HG03460 (cell line): ENCODE measurements at regions not wholly inside any gene's neighbourhood (a gene's known extent, or its start where the extent isn't known, plus 50 kb on each side); places are given as distances from the start of the nearest gene placed in this dataset.

Experiments
- ATAC-seq: cut with Tn5 transposase; IDR thresholded peaks from one replicate; pipeline ENCODE4 v1.9.1; 2021; ENCODE audit not compliant: unreplicated experiment

DNA sequence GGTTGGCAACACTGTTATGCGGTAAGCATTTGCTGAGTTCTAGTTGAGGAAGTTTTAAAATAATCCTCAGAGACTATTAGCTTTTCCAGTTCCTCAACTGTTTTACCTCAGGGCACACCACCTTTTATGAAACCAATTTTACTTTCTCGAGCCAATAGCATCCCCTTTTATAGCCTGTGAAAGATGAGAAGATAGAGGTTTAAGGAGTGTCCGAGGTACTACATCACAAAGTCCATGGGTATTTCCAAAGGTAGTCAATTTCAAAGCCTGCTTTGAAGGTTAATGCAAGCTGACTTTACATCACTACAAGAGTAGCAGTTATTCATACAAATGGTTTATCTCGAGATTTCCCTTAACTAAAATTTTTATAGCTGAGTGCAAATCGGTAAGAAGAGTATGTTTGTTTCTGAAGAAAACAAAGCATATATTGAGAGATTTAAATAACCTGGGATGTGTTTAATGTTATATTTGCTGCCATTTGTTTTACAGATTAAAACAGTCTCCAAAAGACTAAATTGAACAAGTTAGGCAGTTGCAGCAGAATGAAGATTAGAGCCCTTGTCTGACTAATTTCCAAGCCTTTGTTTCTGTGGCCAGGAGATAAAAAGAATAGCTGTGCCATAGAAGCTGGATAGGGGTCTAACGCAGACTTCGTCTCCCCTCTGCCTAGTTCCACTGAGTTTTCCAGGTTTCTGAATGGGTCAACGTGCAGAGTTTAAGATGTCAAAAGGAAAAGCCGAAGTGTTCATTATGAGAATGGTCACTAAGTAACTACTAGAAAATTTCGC, 74.7 kb upstream of the TRPC4 start:
- ATAC-seq = no peak

DNA sequence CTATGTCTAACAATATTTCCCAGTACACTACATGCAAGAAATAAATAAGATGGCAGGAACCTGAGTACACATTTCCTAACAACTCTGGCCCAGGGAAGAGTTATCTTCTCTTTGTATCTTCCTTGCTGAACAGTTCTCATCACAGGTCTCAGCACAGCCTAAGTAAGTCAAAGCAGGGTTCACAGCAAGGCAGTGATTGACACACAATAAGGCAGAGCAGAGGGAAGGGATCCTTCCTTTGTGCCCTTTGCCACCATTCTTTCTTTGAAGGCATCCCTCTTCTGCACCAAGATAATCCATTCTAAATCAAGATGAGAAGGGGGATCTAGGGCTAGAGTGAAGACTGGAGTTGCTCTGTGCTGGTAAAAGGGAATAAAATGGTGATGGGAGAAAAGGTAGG, 73.4 kb upstream of the TRPC4 start:
- no peak for ATAC-seq

DNA sequence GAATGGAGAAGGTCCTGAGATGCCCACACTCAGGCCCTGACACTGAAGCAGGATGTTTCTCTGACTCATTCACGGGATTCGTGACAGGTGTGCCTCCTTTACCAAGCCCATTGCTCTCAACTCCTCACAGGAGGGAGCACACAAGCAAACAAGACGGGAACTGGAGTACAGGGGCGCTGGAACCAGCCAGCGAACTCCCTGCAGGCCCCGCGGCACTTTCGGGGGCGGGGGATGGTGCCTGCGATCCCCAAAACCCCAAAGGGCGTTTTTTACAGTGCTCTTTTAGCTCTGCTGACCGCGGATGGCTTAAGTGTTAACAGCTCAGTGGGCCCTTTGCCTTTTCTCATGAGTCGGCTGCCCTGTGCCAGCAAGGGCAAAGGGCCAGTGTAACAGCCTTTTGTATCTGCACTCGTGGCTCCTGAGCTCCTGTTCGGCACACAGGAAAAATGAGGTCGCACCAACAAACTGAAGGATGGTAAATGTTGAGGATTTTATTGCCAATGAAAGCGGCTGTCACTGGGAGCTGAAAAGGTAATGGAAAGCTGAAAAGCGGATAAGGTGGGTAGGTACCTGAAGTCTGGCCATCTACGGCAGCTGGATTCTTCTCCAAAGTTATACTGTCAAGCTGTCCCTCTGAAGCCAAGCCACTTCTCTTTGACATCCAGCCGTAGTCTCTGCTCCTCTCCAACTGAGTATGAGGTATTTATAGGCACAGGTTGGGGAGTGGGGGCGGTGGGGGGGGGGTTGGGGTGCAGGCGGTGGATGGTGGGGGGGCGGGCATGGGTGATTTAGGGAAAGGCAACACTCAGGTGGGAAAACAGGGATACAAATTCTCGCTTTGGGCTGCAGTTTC, 65.0 kb upstream of the TRPC4 start:
- ATAC-seq = no peak

DNA sequence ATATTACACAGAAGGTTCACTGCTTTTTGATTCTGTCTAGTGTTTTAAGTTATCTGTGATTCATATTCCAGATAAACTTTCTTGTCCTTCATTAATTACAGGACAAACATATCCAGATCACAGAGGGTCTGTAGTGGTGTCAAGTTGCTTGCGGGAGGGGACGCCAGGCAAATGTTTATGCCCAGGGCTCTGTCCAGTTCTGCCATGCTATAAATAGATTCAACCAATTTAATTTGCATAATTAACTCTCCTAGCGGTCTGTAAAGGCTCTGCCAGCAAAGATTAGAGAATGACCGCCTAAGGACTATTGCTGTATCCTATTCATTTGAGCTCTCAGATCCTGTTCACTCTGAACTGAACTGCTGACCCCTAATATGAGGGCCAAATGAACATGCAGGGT, 59.7 kb upstream of the TRPC4 start:
- no peak for ATAC-seq

DNA sequence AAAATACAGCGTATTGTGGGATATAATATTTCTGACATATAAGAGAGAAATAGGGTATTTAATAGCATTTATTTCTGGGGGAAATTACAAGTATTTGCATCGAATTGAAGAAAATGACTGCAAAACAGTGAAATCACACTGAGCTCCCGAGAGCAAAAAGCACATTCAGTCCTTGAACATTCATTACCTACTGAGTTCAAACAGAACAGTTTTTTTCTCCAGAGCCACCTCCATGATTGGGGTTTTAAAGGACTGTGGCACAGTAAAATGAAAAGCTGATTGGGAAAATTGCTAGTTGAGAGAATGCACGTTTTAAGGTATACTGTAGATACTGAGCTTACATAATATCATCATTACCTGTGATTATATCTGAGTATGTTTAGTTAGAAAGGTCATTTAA, 58.0 kb upstream of the TRPC4 start:
- ATAC-seq = no peak

DNA sequence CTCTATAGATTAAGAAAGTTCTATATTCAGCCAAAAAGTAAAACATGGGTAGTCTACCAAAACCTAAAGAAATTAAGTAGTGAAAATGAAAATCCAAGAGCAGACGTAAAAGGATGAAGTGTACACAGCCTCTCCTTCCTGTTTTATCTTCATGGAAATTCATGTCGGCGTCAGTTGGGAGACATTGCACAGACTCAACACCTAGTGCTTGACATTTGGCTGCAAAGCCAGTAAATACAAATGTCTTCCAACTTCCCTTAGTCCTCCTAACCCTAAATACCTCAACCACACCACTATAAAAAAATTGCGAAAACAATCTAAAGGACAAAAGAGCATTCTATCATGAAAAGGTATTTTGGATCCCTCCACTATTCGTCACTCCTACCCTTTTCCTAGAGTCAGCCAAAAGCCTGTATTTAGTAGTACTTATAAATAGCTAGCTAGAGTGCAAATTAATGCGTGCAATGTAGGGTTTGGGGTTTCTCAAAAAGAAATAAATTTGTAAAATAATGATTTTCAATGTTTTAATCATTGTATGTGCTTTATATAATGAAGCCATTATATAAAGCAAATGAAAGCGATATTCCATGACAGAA, 56.4 kb upstream of the TRPC4 start:
- ATAC-seq = no peak

DNA sequence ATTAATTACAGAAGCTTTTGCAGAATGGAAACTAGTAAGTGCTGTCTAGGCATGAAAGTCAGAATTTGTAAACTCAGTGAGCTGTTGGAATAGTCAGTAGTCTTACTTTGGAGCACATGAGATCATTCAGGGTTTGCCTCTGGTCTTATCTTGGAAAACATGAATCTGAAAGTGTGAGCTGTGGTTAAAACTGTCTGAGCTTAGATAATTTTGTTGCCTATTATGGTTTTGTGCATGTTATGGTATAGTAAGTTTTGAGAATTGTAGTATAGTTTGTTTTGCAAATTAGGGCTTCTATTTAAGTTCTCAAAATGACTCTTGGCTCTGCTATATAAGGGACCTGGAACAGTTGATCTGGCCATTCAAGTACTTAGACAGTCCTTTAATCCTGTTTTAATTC, 53.7 kb upstream of the TRPC4 start:
- ATAC-seq = no peak

DNA sequence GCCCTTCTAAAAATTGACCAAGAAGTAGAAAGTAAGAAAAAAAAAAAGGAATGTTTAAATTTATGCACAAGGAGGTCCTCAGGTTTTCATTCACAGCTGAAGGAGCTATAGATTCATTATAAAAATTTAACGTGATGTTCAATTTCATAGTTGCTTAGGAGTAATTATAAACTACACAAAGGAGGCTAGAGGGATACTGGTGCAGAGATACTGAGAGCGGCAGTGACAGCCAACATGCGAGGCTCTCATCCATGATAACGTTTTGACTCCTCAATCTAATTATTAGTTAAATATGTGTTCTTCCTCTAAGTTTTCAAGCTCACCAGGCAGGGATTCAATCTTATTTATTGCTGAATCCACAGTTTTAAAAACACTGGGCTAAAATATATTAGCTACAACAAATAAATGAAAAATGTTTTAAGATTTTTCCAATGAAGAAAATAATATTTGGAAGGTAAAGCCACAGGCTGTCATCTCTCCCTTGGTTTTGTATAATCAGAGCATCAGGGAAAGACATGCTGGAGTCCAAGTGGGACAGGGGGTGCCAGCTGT, 49.8 kb upstream of the TRPC4 start:
- ATAC-seq = no peak
